ENCODE measurements at regions not wholly inside any gene's neighbourhood (a gene's known extent, or its start where the extent isn't known, plus 50 kb on each side); places are given as distances from the start of the nearest gene placed in this dataset.

DNA sequence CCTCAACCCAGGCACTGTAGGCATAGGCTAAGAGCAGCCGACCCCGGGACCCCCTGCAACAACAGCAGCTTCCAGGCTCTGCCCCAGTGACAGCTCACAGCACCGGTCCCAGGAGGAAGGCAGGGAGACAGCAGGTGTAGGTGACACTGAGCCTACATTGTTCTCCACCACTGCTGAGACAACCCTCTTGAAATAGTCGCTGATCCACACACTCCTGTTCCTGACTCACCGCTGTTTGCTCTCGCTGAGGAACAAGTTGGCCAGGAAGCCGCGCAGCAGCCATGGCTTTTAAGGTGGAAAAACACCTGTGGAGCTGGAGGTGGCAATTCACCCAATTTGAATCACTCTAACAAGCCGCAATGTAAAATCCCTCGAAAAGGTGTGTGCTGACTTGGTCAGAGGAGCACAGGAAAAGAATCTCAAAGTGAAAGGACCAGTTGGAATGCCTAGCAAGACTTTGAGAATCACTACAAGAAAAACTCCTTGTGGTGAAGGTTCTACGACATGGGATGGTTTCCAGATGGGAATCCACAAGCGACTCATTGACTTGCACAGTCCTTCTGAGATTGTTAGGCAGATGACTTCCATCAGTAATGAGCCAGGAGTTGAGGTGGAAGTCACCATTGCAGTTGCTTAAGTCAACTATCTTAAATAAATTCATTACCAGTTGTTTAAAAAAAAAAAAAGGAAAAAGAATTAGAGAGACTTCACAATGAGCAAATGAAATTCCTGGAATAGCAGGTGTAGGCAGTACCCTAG lies 167.5 kb downstream of the ARL4C start:
- no peak for ATAC-seq
- Histone ChIP-seq H3K9me3 (no peaks in the 10 kb centered on the region), H3K4me3 (no peak overlapping the region), H3K4me1 (peaks cover 0 to 4% (median 0%) of the 10 kb centered on the region in 3 donors), H3K27me3 (no peaks in the 10 kb centered on the region), H3K36me3 (no peaks in the 10 kb centered on the region), H3K27ac (no peak overlapping the region)
- WGBS, 2 donors (ENCODE audit: low coverage in 1 of 2) = 79 to 87% methylated on average over 3 to 7 of the region's 12 CpGs
- no peak for TF ChIP-seq EP300 (IDR thresholded peaks at IDR 0.05)
- TF ChIP-seq, protein P1, sequence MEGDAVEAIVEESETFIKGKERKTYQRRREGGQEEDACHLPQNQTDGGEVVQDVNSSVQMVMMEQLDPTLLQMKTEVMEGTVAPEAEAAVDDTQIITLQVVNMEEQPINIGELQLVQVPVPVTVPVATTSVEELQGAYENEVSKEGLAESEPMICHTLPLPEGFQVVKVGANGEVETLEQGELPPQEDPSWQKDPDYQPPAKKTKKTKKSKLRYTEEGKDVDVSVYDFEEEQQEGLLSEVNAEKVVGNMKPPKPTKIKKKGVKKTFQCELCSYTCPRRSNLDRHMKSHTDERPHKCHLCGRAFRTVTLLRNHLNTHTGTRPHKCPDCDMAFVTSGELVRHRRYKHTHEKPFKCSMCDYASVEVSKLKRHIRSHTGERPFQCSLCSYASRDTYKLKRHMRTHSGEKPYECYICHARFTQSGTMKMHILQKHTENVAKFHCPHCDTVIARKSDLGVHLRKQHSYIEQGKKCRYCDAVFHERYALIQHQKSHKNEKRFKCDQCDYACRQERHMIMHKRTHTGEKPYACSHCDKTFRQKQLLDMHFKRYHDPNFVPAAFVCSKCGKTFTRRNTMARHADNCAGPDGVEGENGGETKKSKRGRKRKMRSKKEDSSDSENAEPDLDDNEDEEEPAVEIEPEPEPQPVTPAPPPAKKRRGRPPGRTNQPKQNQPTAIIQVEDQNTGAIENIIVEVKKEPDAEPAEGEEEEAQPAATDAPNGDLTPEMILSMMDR (IDR thresholded peaks at IDR 0.05) = no peak
- no peak for TF ChIP-seq POLR2A (IDR thresholded peaks at IDR 0.05)
- no peak for TF ChIP-seq POLR2AphosphoS5 (IDR thresholded peaks at IDR 0.05)

DNA sequence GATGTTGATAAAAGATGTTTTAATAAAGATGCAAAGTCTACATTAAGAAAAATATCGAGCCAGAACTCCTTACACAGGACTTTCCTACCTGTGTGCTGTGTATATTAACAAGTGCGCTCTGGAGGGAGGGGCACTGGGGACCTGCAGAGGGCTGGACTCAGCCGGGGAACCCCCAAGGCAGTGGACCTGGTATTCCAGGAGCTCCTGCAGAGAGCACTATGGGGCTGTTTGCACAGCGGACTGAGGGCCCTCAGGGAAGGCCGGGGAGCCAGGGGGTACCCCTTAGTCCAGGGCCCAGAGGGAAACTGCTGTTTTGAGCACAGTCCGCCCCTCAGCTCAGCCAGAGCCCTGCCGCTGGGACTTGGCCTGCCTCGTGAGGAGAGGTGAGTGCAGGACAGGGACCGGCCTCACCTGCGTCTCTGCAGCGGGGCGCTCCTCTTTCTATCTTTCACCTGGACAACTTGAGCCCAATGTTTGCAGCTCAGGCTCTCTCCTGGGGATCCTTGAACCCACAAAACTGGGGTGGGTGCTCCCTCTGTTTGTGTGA lies 168.4 kb downstream of the ARL4C start:
- 60 to 79% methylated on average over 1 to 3 of the region's 12 CpGs for WGBS, 2 donors (ENCODE audit: low coverage in 1 of 2)
- Histone ChIP-seq H3K4me1 (no peaks in the 10 kb centered on the region), H3K27me3 (no peaks in the 10 kb centered on the region), H3K27ac (no peak overlapping the region), H3K4me3 (no peak overlapping the region), H3K9me3 (no peaks in the 10 kb centered on the region), H3K36me3 (no peaks in the 10 kb centered on the region)
- ATAC-seq = no peak
- TF ChIP-seq POLR2AphosphoS5 (IDR thresholded peaks at IDR 0.05) (no peak), EP300 (IDR thresholded peaks at IDR 0.05) (no peak), POLR2A (IDR thresholded peaks at IDR 0.05) (no peak)
- TF ChIP-seq, protein P1 (IDR thresholded peaks at IDR 0.05) = no peak

DNA sequence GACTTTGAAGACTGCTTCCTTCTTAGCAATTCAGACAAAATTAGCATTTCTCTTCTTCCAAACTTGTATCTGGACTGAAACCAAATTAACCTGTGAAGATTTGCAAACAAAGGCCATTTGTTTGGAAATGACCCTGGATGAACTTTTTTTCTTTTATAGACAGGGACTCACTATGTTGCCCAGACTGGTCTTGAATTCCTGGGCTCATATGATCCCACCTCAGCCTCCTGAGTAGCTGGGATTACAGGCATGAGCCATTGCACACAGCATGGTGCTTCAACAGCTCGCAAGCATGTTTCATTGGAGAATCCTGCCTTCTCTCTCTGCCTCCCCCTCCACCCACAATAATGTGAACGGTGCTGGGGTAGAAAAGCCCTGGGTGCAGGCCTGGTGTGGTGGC lies 170.2 kb downstream of the ARL4C start:
- Histone ChIP-seq H3K27ac (no peak overlapping the region), H3K9me3 (no peaks in the 10 kb centered on the region)

DNA sequence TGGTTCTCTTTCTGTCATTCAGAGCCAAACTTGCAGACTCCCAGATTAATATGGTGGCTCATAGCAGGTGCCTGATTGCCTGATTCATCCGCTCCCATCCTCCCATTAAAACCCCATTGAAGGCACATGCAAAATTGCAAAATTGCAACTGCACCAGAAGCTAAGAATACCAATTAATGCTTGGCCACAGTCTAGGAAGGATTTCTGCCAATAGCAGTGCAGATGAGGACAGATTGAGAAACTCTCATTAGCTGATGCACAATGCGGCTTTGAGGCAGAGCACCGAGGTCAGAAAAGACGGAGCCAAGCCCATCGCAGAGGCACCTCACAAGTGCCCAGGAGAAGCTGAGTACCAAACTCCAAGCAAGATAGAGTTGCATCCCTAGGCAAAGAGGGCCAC lies 172.8 kb downstream of the ARL4C start:
- ATAC-seq = no peak
- Histone ChIP-seq H3K36me3 (no peaks in the 10 kb centered on the region), H3K4me1 (no peaks in the 10 kb centered on the region), H3K27ac (no peak overlapping the region), H3K4me3 (no peak overlapping the region), H3K9me3 (no peaks in the 10 kb centered on the region), H3K27me3 (no peaks in the 10 kb centered on the region)
- 78 to 100% methylated on average over 1 to 5 of the region's 5 CpGs for WGBS, 2 donors (ENCODE audit: low coverage in 1 of 2)
- no peak for TF ChIP-seq POLR2AphosphoS5 (IDR thresholded peaks at IDR 0.05)
- TF ChIP-seq POLR2A (IDR thresholded peaks at IDR 0.05) = no peak
- TF ChIP-seq, protein P1 (IDR thresholded peaks at IDR 0.05) = no peak
- TF ChIP-seq EP300 (IDR thresholded peaks at IDR 0.05) = no peak

More for the DNA sequence above, 170.2 kb downstream of the ARL4C start:
- TF ChIP-seq, protein P1 (IDR thresholded peaks at IDR 0.05) = no peak
- no peak for TF ChIP-seq POLR2AphosphoS5 (IDR thresholded peaks at IDR 0.05)
- no peak for TF ChIP-seq POLR2A (IDR thresholded peaks at IDR 0.05)
- no peak for TF ChIP-seq EP300 (IDR thresholded peaks at IDR 0.05)
- WGBS, 2 donors (ENCODE audit: low coverage in 1 of 2) = 100% methylated on average over 1 of the region's 2 CpGs; no CpG with 5 or more reads in 1 of the 2 donors
- no peak for ATAC-seq
- Histone ChIP-seq H3K4me1 (no peaks in the 10 kb centered on the region), H3K27me3 (no peaks in the 10 kb centered on the region), H3K36me3 (no peaks in the 10 kb centered on the region), H3K4me3 (no peak overlapping the region)

Measured in gastroesophageal sphincter (tissue), 4 donors.